Astrocyte (in vitro differentiated cells and primary cell): ENCODE measurements at regions not wholly inside any gene's neighbourhood (a gene's known extent, or its start where the extent isn't known, plus 50 kb on each side); places are given as distances from the start of the nearest gene placed in this dataset.

Experiments used
- DNase-seq: peaks from one replicate; pipeline ENCODE4 v3.0.0-alpha.2; 2010; ENCODE audit warnings: low read depth
- FAIRE-seq: peaks from 2 replicates; lab custom pipeline; 2011; peaks lifted over from hg19 to GRCh38; lab: Jason Lieb, UNC
- H2AFZ ChIP-seq: 2 replicates; pipeline ENCODE4 v1.6.0; 2012; ENCODE audit warnings: low read depth, low read length, inconsistent platforms
- H3K27ac ChIP-seq: 2 replicates; pipeline ENCODE4 v1.5.1; 2011; ENCODE audit warnings: low read depth, low read length, inconsistent platforms
- H3K27me3 ChIP-seq: 2 replicates; pipeline ENCODE4 v1.6.0; 2011; ENCODE audit warnings: low read length, inconsistent platforms; ENCODE audit not compliant: insufficient read depth
- H3K36me3 ChIP-seq: 2 replicates; pipeline ENCODE4 v1.5.1; 2011; ENCODE audit warnings: low read length, inconsistent platforms; ENCODE audit not compliant: insufficient read depth
- H3K4me1 ChIP-seq: 2 replicates; pipeline ENCODE4 v1.5.1; 2011; ENCODE audit warnings: low read length, inconsistent platforms; ENCODE audit not compliant: insufficient read depth
- H3K4me2 ChIP-seq: 2 replicates; pipeline ENCODE4 v1.6.0; 2012; ENCODE audit warnings: low read length, inconsistent platforms
- H3K4me3 ChIP-seq: 2 replicates; pipeline ENCODE4 v1.5.1; 2011; ENCODE audit warnings: low read depth, mild to moderate bottlenecking, low read length, inconsistent platforms; ENCODE audit not compliant: insufficient read depth
- H3K79me2 ChIP-seq: 2 replicates; pipeline ENCODE4 v1.6.0; 2012; ENCODE audit warnings: mild to moderate bottlenecking, low read length, inconsistent platforms; ENCODE audit not compliant: insufficient read depth
- H3K9ac ChIP-seq: 2 replicates; pipeline ENCODE4 v1.6.0; 2012; ENCODE audit warnings: mild to moderate bottlenecking, low read length, inconsistent platforms
- H3K9me3 ChIP-seq: 2 replicates; pipeline ENCODE4 v1.5.1; 2012; ENCODE audit warnings: low read depth, mild to moderate bottlenecking, low read length, inconsistent platforms; ENCODE audit not compliant: insufficient read depth
- H4K20me1 ChIP-seq: 2 replicates; pipeline ENCODE4 v1.6.0; 2012; ENCODE audit warnings: low read length, inconsistent platforms; ENCODE audit not compliant: insufficient read depth
- H3K27ac Mint-ChIP-seq: one replicate; pipeline ENCODE4 v1.8.0; 2021; ENCODE audit warnings: mild to moderate bottlenecking, mixed read lengths; ENCODE audit not compliant: unreplicated experiment
- H3K27me3 Mint-ChIP-seq: one replicate; pipeline ENCODE4 v1.8.0; 2021; ENCODE audit warnings: low read depth, mixed read lengths; ENCODE audit not compliant: unreplicated experiment
- H3K36me3 Mint-ChIP-seq: one replicate; pipeline ENCODE4 v1.8.0; 2021; ENCODE audit warnings: low read depth, mixed read lengths; ENCODE audit not compliant: unreplicated experiment
- H3K4me1 Mint-ChIP-seq: one replicate; pipeline ENCODE4 v1.8.0; 2021; ENCODE audit warnings: low read depth, mixed read lengths; ENCODE audit not compliant: unreplicated experiment
- H3K4me3 Mint-ChIP-seq: one replicate; pipeline ENCODE4 v1.8.0; 2021; ENCODE audit warnings: mild to moderate bottlenecking, moderate library complexity, mixed read lengths; ENCODE audit not compliant: unreplicated experiment
- H3K9me3 Mint-ChIP-seq: one replicate; pipeline ENCODE4 v1.8.0; 2021; ENCODE audit warnings: mild to moderate bottlenecking, mixed read lengths; ENCODE audit not compliant: unreplicated experiment
- EZH2 ChIP-seq: IDR thresholded peaks from 2 replicates; pipeline ENCODE4 v1.6.1; 2012; ENCODE audit warnings: mild to moderate bottlenecking, low read length, inconsistent platforms; ENCODE audit not compliant: insufficient read depth
- TF ChIP-seq, protein P1 (sequence below): IDR thresholded peaks from 2 replicates; pipeline ENCODE4 v1.5.1; 2011; ENCODE audit warnings: low read depth, mild to moderate bottlenecking, inconsistent platforms, low read length, moderate library complexity; ENCODE audit not compliant: insufficient read depth

DNA sequence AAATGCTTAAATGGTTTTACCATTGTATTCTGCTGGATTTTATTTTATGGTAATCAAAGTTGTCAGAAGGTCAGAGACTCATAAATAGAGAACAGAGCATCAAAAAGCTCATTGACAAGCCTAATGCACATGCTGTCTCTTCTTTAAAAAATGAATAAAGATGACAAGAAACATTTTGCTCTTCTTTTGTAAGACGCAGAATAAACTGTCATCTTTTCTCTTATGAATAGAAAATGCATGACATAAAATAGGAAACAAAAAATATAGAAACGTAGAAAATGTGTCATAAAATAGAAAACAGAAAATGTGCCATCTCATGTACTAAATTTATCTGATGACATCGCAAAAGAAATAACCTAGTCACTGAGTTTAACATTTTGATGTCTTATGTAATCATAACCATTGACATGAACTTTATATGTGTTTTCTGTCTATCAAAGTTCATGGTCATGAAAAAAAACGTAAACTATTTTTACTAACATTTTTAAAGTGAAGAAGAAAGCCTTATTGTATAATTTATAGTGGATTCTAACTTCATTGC, 484.1 kb downstream of the TRIML1 start:
- FAIRE-seq: no peak
- TF ChIP-seq, protein P1, sequence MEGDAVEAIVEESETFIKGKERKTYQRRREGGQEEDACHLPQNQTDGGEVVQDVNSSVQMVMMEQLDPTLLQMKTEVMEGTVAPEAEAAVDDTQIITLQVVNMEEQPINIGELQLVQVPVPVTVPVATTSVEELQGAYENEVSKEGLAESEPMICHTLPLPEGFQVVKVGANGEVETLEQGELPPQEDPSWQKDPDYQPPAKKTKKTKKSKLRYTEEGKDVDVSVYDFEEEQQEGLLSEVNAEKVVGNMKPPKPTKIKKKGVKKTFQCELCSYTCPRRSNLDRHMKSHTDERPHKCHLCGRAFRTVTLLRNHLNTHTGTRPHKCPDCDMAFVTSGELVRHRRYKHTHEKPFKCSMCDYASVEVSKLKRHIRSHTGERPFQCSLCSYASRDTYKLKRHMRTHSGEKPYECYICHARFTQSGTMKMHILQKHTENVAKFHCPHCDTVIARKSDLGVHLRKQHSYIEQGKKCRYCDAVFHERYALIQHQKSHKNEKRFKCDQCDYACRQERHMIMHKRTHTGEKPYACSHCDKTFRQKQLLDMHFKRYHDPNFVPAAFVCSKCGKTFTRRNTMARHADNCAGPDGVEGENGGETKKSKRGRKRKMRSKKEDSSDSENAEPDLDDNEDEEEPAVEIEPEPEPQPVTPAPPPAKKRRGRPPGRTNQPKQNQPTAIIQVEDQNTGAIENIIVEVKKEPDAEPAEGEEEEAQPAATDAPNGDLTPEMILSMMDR: no peak
- no peak for TF ChIP-seq EZH2
- no peak overlapping the region for H3K27ac Mint-ChIP-seq
- no peak for DNase-seq
- Histone ChIP-seq H3K27ac (no peak overlapping the region), H3K4me1 (no peaks in the 10 kb centered on the region), H3K79me2 (no peaks in the 10 kb centered on the region), H3K4me2 (no peak overlapping the region), H2AFZ (no peak overlapping the region), H3K9ac (no peak overlapping the region), H3K9me3 (no peaks in the 10 kb centered on the region), H3K36me3 (no peaks in the 10 kb centered on the region), H4K20me1 (no peaks in the 10 kb centered on the region), H3K4me3 (no peak overlapping the region), H3K27me3 (no peaks in the 10 kb centered on the region)
- H3K9me3 Mint-ChIP-seq: peaks cover 5% of the 10 kb centered on the region
- H3K27me3 Mint-ChIP-seq: no peaks in the 10 kb centered on the region
- no peaks in the 10 kb centered on the region for H3K36me3 Mint-ChIP-seq
- H3K4me3 Mint-ChIP-seq: no peak overlapping the region
- peaks cover 13% of the 10 kb centered on the region for H3K4me1 Mint-ChIP-seq

DNA sequence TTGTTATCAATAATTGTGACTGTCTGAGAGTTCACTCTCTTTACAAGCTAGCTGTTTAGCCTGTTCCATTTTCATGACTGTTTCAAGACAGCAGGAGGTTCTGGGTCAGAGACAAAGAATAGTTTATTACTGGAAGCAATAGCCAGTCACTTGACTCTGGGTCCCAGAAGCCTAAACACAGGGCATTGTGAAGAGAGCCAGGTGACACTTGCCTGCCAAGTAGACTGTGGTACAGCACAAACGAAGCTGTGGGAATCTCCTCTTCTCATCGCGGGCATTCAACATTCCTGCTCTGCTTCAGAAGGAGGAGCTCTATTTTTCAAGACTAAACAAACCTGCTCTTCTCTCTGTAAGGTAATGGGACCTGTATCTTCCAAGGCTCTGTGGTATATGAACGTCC, 485.1 kb downstream of the TRIML1 start:
- H3K4me1 Mint-ChIP-seq: peaks cover 14% of the 10 kb centered on the region
- H3K27ac ChIP-seq: no peak overlapping the region
- no peaks in the 10 kb centered on the region for H4K20me1 ChIP-seq
- H3K79me2 ChIP-seq: no peaks in the 10 kb centered on the region
- no peak overlapping the region for H3K9ac ChIP-seq
- FAIRE-seq: no peak
- H2AFZ ChIP-seq: no peak overlapping the region
- no peaks in the 10 kb centered on the region for H3K27me3 ChIP-seq
- H3K4me3 Mint-ChIP-seq: no peak overlapping the region
- TF ChIP-seq EZH2: no peak
- TF ChIP-seq, protein P1: no peak
- H3K4me3 ChIP-seq: no peak overlapping the region
- no peak for DNase-seq
- no peak overlapping the region for H3K27ac Mint-ChIP-seq
- H3K4me2 ChIP-seq: no peak overlapping the region
- H3K4me1 ChIP-seq: no peaks in the 10 kb centered on the region
- H3K27me3 Mint-ChIP-seq: no peaks in the 10 kb centered on the region
- no peaks in the 10 kb centered on the region for H3K9me3 ChIP-seq
- no peaks in the 10 kb centered on the region for H3K36me3 Mint-ChIP-seq
- no peaks in the 10 kb centered on the region for H3K36me3 ChIP-seq
- peaks cover 2% of the 10 kb centered on the region for H3K9me3 Mint-ChIP-seq

DNA sequence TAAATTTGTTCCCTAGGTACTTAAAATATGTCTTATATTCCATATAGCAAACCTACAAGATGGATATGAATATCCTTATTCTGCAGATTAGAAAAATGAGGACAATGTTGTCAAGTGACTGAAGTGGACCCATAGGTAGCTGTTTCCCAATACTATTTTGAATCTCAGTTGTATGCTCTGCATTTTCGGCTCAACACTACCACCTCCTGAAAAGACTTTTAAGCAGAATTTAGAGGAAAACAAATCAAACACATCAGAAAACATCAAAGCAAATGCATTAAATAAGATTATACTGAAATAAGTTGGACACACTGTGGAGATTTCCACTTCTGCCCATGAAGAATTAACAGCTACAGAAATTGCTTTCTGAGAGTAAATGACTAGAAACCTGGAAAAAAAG, 488.7 kb downstream of the TRIML1 start:
- Histone ChIP-seq H4K20me1 (no peaks in the 10 kb centered on the region), H3K4me3 (no peak overlapping the region), H3K9ac (no peak overlapping the region), H3K4me1 (no peaks in the 10 kb centered on the region), H3K4me2 (no peak overlapping the region), H3K27me3 (no peaks in the 10 kb centered on the region), H3K9me3 (peaks cover 5% of the 10 kb centered on the region), H3K36me3 (no peaks in the 10 kb centered on the region), H2AFZ (no peak overlapping the region), H3K79me2 (no peaks in the 10 kb centered on the region), H3K27ac (no peak overlapping the region)
- H3K9me3 Mint-ChIP-seq: peaks cover 7% of the 10 kb centered on the region
- H3K27me3 Mint-ChIP-seq: no peaks in the 10 kb centered on the region
- no peak overlapping the region for H3K27ac Mint-ChIP-seq
- no peaks in the 10 kb centered on the region for H3K36me3 Mint-ChIP-seq
- no peak for TF ChIP-seq EZH2
- TF ChIP-seq, protein P1: no peak
- DNase-seq (no peak), FAIRE-seq (no peak)
- H3K4me3 Mint-ChIP-seq: no peak overlapping the region
- peaks cover 9% of the 10 kb centered on the region for H3K4me1 Mint-ChIP-seq
